GM06990 (cell line): ENCODE measurements at regions not wholly inside any gene's neighbourhood (a gene's known extent, or its start where the extent isn't known, plus 50 kb on each side); places are given as distances from the start of the nearest gene placed in this dataset.

ENCODE experiments used
- DNase-seq: peaks from one replicate; pipeline ENCODE4 v3.0.0-alpha.2; 2011; ENCODE audit not compliant: insufficient read length; ENCODE audit errors: extremely low read depth
- H3K27me3 ChIP-seq: replicated peaks from 2 replicates; pipeline ENCODE4 v1.6.0; 2011; ENCODE audit warnings: low read length; ENCODE audit not compliant: control insufficient read depth, insufficient read depth
- H3K36me3 ChIP-seq: 2 replicates; pipeline ENCODE4 v1.5.1; 2011; ENCODE audit warnings: low read length; ENCODE audit not compliant: control insufficient read depth, insufficient read depth
- H3K4me3 ChIP-seq: replicated peaks from 2 replicates; pipeline ENCODE4 v1.5.1; 2011; ENCODE audit warnings: low read depth, mild to moderate bottlenecking, control low read depth, low read length
- CTCF ChIP-seq: IDR thresholded peaks from 2 replicates; pipeline ENCODE4 v1.5.1; 2011; ENCODE audit warnings: low read length, control low read depth, mild to moderate bottlenecking, inconsistent platforms; ENCODE audit not compliant: insufficient read depth, poor library complexity, severe bottlenecking

- no peak overlapping the region for H3K4me3 ChIP-seq
- no peak for TF ChIP-seq CTCF
- DNase-seq, result no peak
- no peaks in the 10 kb centered on the region for H3K27me3 ChIP-seq
- H3K36me3 ChIP-seq, result no peaks in the 10 kb centered on the region
Measured at GRCh38 chr3:63046152-63046551, 170.9 kb upstream of the CADPS start.

GRCh38 chr3:63046580-63046979 lies 171.4 kb upstream of the CADPS start:
- TF ChIP-seq CTCF, result no peak
- Histone ChIP-seq H3K27me3 (no peaks in the 10 kb centered on the region), H3K36me3 (no peaks in the 10 kb centered on the region), H3K4me3 (no peak overlapping the region)
- DNase-seq, result no peak

GRCh38 chr3:63047068-63047467 lies 171.9 kb upstream of the CADPS start:
- Histone ChIP-seq H3K36me3 (no peaks in the 10 kb centered on the region), H3K27me3 (no peaks in the 10 kb centered on the region), H3K4me3 (no peak overlapping the region)
- DNase-seq, result no peak
- TF ChIP-seq CTCF, result no peak

DNA sequence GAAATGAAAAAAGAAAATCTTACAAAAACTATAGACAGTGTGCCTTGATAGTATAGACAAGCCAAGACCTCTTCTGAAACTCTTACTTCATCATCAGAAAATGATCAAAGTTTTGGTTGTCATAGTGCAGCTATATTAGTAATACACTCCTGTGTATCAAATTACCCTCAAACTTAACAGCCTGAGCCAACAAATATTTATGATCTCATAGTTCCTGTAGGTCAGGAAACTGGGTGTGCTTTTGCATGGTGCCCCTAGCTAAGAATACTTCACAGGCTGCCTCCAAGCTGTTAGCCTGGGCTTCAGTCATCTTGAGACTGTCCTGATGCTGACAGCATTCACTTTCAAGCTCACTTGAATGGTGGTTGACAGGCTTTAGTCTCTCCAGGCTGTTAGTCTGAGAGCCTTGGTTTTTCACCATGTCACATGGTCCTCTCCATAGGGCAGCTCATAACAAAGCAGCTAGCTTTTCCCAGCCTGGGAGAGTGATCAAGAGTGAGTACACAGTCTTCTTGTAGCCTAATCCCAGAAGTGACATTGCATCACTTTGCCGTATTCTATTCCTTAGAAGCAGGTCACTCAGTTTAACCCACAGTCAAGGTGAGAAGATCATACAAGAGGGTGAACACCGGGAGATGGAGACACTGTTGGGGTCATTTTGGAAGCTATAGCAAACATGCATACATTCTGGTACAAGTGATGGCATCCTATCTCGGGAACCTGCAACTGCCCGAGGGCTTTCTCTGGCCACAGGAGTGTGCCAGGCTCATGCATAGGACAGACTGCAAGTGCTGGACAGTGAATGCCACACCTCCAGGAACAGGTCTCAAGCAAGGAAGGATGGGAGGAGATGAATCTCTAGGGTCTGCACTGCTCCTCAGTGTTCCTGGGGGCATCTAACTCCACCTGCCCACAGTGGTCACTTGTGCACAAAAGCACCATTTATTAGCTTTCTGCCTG lies 173.4 kb upstream of the CADPS start:
- no peak for DNase-seq
- Histone ChIP-seq H3K4me3 (no peak overlapping the region), H3K36me3 (no peaks in the 10 kb centered on the region), H3K27me3 (no peaks in the 10 kb centered on the region)
- no peak for TF ChIP-seq CTCF

GRCh38 chr3:63050548-63051177 lies 175.4 kb upstream of the CADPS start:
- no peak for TF ChIP-seq CTCF
- no peak for DNase-seq
- H3K4me3 ChIP-seq, result no peak overlapping the region
- no peaks in the 10 kb centered on the region for H3K36me3 ChIP-seq
- H3K27me3 ChIP-seq, result no peaks in the 10 kb centered on the region
